ENCODE measurements at regions not wholly inside any gene's neighbourhood (a gene's known extent, or its start where the extent isn't known, plus 50 kb on each side); places are given as distances from the start of the nearest gene placed in this dataset.

GRCh38 chr6:22913612-22914011 lies 344.2 kb downstream of the HDGFL1 start:
- no peak for TF ChIP-seq EZH2phosphoT487 (IDR thresholded peaks at IDR 0.05)
- no peak for TF ChIP-seq CTCF (IDR thresholded peaks at IDR 0.05)
- no peak for TF ChIP-seq EZH2 (IDR thresholded peaks at IDR 0.05)

All from neural progenitor cell (in vitro differentiated cells).